ENCODE measurements at regions not wholly inside any gene's neighbourhood (a gene's known extent, or its start where the extent isn't known, plus 50 kb on each side); places are given as distances from the start of the nearest gene placed in this dataset.

DNA sequence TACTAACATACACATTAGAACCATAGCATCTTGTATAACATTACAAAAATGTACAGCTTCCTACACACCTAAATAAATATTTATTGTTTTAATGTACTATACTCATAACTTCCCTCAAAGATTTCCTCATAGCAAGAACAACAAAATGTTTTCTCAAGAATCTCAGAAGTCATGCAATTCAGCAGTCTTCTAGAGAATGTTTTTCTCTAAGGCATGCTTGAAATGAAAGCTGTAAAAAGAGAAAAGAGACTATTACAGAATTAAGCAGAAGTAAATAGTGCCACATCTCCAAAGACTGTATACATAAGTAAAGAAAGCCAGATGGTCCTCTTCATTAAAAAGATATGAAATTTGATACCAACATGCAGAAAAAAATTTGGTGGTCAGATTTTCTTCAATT, 672.2 kb downstream of the EPM2A start:
- TF ChIP-seq SUZ12 (IDR thresholded peaks at IDR 0.05), result no peak
- TF ChIP-seq HDGF (IDR thresholded peaks at IDR 0.05; ENCODE audit: borderline replicate concordance), result no peak
- TF ChIP-seq ZNF384 (IDR thresholded peaks at IDR 0.05), result no peak
- TF ChIP-seq, protein P1, sequence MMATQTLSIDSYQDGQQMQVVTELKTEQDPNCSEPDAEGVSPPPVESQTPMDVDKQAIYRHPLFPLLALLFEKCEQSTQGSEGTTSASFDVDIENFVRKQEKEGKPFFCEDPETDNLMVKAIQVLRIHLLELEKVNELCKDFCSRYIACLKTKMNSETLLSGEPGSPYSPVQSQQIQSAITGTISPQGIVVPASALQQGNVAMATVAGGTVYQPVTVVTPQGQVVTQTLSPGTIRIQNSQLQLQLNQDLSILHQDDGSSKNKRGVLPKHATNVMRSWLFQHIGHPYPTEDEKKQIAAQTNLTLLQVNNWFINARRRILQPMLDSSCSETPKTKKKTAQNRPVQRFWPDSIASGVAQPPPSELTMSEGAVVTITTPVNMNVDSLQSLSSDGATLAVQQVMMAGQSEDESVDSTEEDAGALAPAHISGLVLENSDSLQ (IDR thresholded peaks at IDR 0.05), result no peak
- no peak for TF ChIP-seq FOXM1 (IDR thresholded peaks at IDR 0.05; ENCODE audit: borderline replicate concordance)
- TF ChIP-seq BHLHE40 (IDR thresholded peaks at IDR 0.05; ENCODE audit: borderline replicate concordance), result no peak
- TF ChIP-seq LEF1 (IDR thresholded peaks at IDR 0.05; ENCODE audit: borderline replicate concordance), result no peak
- no peak for TF ChIP-seq TARDBP (IDR thresholded peaks at IDR 0.05)
- no peak for TF ChIP-seq SP1 (IDR thresholded peaks at IDR 0.05)
- TF ChIP-seq FOXK2 (IDR thresholded peaks at IDR 0.05), result no peak
- no peak for TF ChIP-seq ARNT (IDR thresholded peaks at IDR 0.05)
- no peak for TF ChIP-seq ELF4 (IDR thresholded peaks at IDR 0.05)
- TF ChIP-seq FOXA1 (IDR thresholded peaks at IDR 0.05), result no peak
